Motor neuron (in vitro differentiated cells): ENCODE measurements at regions not wholly inside any gene's neighbourhood (a gene's known extent, or its start where the extent isn't known, plus 50 kb on each side); places are given as distances from the start of the nearest gene placed in this dataset.
"Not testable (repeated sequence)": the region's sequence is repeated elsewhere in the genome, so short reads cannot be mapped to it uniquely, and the experiment has no call there.

ENCODE experiments used
- ATAC-seq, 8 experiments: fragments of 200-7000 bp; cut with Tn5 transposase; replicated peaks in 6 of 8; 2 replicates each; pipeline ENCODE4 v1.8.0; 2021; ENCODE audit warnings: mild to moderate bottlenecking in 8 of 8, moderate library complexity in 8 of 8
- H3K27ac ChIP-seq, 2 donors: fragments of 250-450 bp; sonication (Bioruptor Pico); 2 replicates each; pipeline ENCODE4 v1.9.0; 2021; ENCODE audit warnings: antibody characterized with exemption in 2 of 2, mild to moderate bottlenecking in 2 of 2, moderate library complexity in 1 of 2
- H3K4me1 ChIP-seq, 2 donors: fragments of 250-450 bp; sonication (Bioruptor Pico); replicated peaks in 1 of 2; 2 replicates each; pipeline ENCODE4 v1.6.1; 2021; ENCODE audit warnings: antibody characterized with exemption in 2 of 2, mild to moderate bottlenecking in 2 of 2, moderate library complexity in 1 of 2
- H3K4me3 ChIP-seq, 5 donors: fragments of 250-450 bp; sonication (Bioruptor Pico); 2 replicates each; pipeline ENCODE4 v1.9.0; 2021; ENCODE audit warnings: antibody characterized with exemption in 5 of 5, mild to moderate bottlenecking in 5 of 5, moderate library complexity in 4 of 5
- whole genome bisulfite sequencing, 10 experiments: fragments of 450-650 bp; shearing (Covaris generic); methylation state at CpG; one replicate each; pipeline ENCODE4 v1.0.0; 2022; 5-methylcytosine and 5-hydroxymethylcytosine counted together
- in situ Hi-C, 9 experiments: fragments of 400-800 bp; cut with MboI; loops; one replicate each; pipeline ENCODE4 v1.15.0; 2021; ENCODE audit warnings: low sequenced_read_pairs in 9 of 9, low pct_unique_long_range_greater_than_20kb in 2 of 9; ENCODE audit not compliant: unreplicated experiment in 9 of 9

GRCh38 chr11:82047200-82047599, 686.5 kb downstream of the FAM181B start:
- in situ Hi-C loops: no loop called here
- no CpG with 5 or more reads among the region's 1 CpG for WGBS, 10 experiments
- H3K4me3 ChIP-seq: no peak overlapping the region
- no peak overlapping the region for H3K27ac ChIP-seq
- ATAC-seq: no peak
- no peaks in the 10 kb centered on the region for H3K4me1 ChIP-seq

GRCh38 chr11:82046778-82047177, 686.9 kb downstream of the FAM181B start:
- no peak overlapping the region for H3K27ac ChIP-seq

GRCh38 chr11:82045748-82046457, 687.8 kb downstream of the FAM181B start:
- no peaks in the 10 kb centered on the region for H3K4me1 ChIP-seq
- WGBS, 10 experiments: 40 to 100% (median 88%) methylated on average over 1 to 2 of the region's 2 CpGs; no CpG with 5 or more reads in 1 of the 10 experiments
- no peak overlapping the region for H3K4me3 ChIP-seq
- ATAC-seq: no peak
- in situ Hi-C loops: no loop called here
- H3K27ac ChIP-seq: no peak overlapping the region

More at GRCh38 chr11:82046778-82047177, 686.9 kb downstream of the FAM181B start:
- Histone ChIP-seq H3K4me1 (no peaks in the 10 kb centered on the region), H3K4me3 (no peak overlapping the region)
- WGBS, 10 experiments: 0 to 100% (median 83%) methylated on average over 1 of the region's 1 CpG; no CpG with 5 or more reads in 3 of the 10 experiments
- in situ Hi-C loops: no loop called here
- no peak for ATAC-seq

- Histone ChIP-seq H3K4me3 (no peak overlapping the region), H3K27ac (no peak overlapping the region), H3K4me1 (no peaks in the 10 kb centered on the region)
- in situ Hi-C loops: no loop called here
- ATAC-seq: no peak
- WGBS, 10 experiments: 48 to 89% (median 63%) methylated on average over 1 to 2 of the region's 2 CpGs; no CpG with 5 or more reads in 3 of the 10 experiments
These were observed 690.3 kb downstream of the FAM181B start for GRCh38 chr11:82043316-82043715.

GRCh38 chr11:82041764-82042163, 691.9 kb downstream of the FAM181B start:
- in situ Hi-C loops: no loop called here
- Histone ChIP-seq H3K4me3 (no peak overlapping the region), H3K27ac (no peak overlapping the region), H3K4me1 (no peaks in the 10 kb centered on the region)
- WGBS, 10 experiments: 23 to 91% (median 77%) methylated on average over 3 to 6 of the region's 6 CpGs; no CpG with 5 or more reads in 1 of the 10 experiments
- ATAC-seq: no peak

GRCh38 chr11:82038154-82038553, 695.5 kb downstream of the FAM181B start:
- ATAC-seq: no peak
- H3K4me1 ChIP-seq: peaks cover 0 to 7% of the 10 kb centered on the region in 2 donors
- 20 to 95% (median 52%) methylated on average over 1 to 2 of the region's 2 CpGs; no CpG with 5 or more reads in 2 of the 10 experiments for WGBS, 10 experiments
- H3K27ac ChIP-seq: no peak overlapping the region
- H3K4me3 ChIP-seq: no peak overlapping the region
- in situ Hi-C loops: no loop called here

GRCh38 chr11:82034527-82034926, 699.1 kb downstream of the FAM181B start:
- Histone ChIP-seq H3K27ac (no peak overlapping the region), H3K4me1 (peaks cover 0 to 7% of the 10 kb centered on the region in 2 donors), H3K4me3 (no peak overlapping the region)
- peak in 4 of 8 experiments; percentile 12 to 77 (median 44) for ATAC-seq
- in situ Hi-C loops: no loop called here
- 0 to 50% (median 21%) methylated on average over 1 of the region's 1 CpG; no CpG with 5 or more reads in 2 of the 10 experiments for whole genome bisulfite sequencing, 10 experiments

- in situ Hi-C loops, H3K4me1 ChIP-seq, H3K4me3 ChIP-seq, ATAC-seq, H3K27ac ChIP-seq: not testable (repeated sequence)
- 0 to 84% (median 46%) methylated on average over 1 to 6 of the region's 9 CpGs; no CpG with 5 or more reads in 6 of the 10 experiments for WGBS, 10 experiments
These were observed 706.3 kb downstream of the FAM181B start for GRCh38 chr11:82027335-82027734.

- 25 to 100% (median 71%) methylated on average over 1 of the region's 1 CpG; no CpG with 5 or more reads in 2 of the 10 experiments for WGBS, 10 experiments
These were observed 708.9 kb downstream of the FAM181B start for GRCh38 chr11:82024760-82025159.

GRCh38 chr11:82012276-82012675, 721.4 kb downstream of the FAM181B start:
- no peak overlapping the region for H3K4me3 ChIP-seq
- H3K27ac ChIP-seq: no peak overlapping the region
- in situ Hi-C loops: no loop called here
- 0 to 83% (median 37%) methylated on average over 1 to 3 of the region's 3 CpGs for WGBS, 10 experiments
- no peaks in the 10 kb centered on the region for H3K4me1 ChIP-seq
- ATAC-seq: no peak

More at GRCh38 chr11:82024760-82025159, 708.9 kb downstream of the FAM181B start:
- ATAC-seq: no peak
- no peaks in the 10 kb centered on the region for H3K4me1 ChIP-seq
- no peak overlapping the region for H3K4me3 ChIP-seq
- no peak overlapping the region for H3K27ac ChIP-seq
- in situ Hi-C loops: no loop called here

- H3K4me1 ChIP-seq: no peaks in the 10 kb centered on the region
- H3K27ac ChIP-seq: no peak overlapping the region
- WGBS, 10 experiments: 44 to 94% (median 72%) methylated on average over 2 of the region's 2 CpGs
- H3K4me3 ChIP-seq: no peak overlapping the region
- in situ Hi-C loops: no loop called here
- no peak for ATAC-seq
These were observed 724.5 kb downstream of the FAM181B start for GRCh38 chr11:82009133-82009532.

- in situ Hi-C loops: no loop called here
- 16 to 93% (median 86%) methylated on average over 3 to 6 of the region's 6 CpGs for WGBS, 10 experiments
- no peak for ATAC-seq
- H3K4me1 ChIP-seq: no peaks in the 10 kb centered on the region
- H3K27ac ChIP-seq: no peak overlapping the region
- no peak overlapping the region for H3K4me3 ChIP-seq
These were observed 726.1 kb downstream of the FAM181B start for GRCh38 chr11:82007521-82007920.

GRCh38 chr11:82004537-82005213, 729.0 kb downstream of the FAM181B start:
- H3K4me1 ChIP-seq: no peaks in the 10 kb centered on the region
- 6 to 100% (median 88%) methylated on average over 1 to 4 of the region's 4 CpGs for WGBS, 10 experiments
- no peak overlapping the region for H3K27ac ChIP-seq
- no peak overlapping the region for H3K4me3 ChIP-seq
- in situ Hi-C loops: no loop called here
- ATAC-seq: no peak
